ENCODE measurements at regions not wholly inside any gene's neighbourhood (a gene's known extent, or its start where the extent isn't known, plus 50 kb on each side); places are given as distances from the start of the nearest gene placed in this dataset.
"Not testable (repeated sequence)": the region's sequence is repeated elsewhere in the genome, so short reads cannot be mapped to it uniquely, and the experiment has no call there.

DNA sequence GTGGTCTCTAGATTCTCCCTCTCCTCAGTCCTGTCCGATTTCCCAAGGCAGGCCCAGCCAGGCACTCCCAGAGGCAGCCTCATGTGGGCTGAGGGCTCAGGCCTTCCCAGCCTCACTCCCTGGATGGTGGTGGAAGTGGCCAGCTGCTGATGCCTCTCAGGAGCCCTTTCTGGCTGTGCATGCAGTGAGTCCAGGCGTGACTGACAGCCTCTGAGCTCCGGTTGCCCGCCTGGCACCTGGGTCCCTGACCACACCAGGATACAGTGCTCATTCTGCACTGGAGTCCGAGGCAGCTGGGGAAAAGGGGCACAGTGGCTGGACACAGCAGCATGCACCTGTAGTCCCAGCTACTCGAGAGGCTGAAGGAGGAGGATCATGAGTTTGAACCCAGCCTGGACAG, 132.6 kb downstream of the CUL2 start:
- no peak overlapping the region for H3K4me3 Mint-ChIP-seq

GRCh38 chr10:34956756-34957155, 133.4 kb downstream of the CUL2 start:
- no peak overlapping the region for H3K27ac Mint-ChIP-seq
- H3K4me3 Mint-ChIP-seq: no peak overlapping the region
- no peaks in the 10 kb centered on the region for H3K4me1 Mint-ChIP-seq
- no peak for DNase-seq
- no peaks in the 10 kb centered on the region for H3K27me3 Mint-ChIP-seq
- no peaks in the 10 kb centered on the region for H3K36me3 Mint-ChIP-seq
- peaks cover 1% of the 10 kb centered on the region for H3K9me3 Mint-ChIP-seq

More for the DNA sequence above, 132.6 kb downstream of the CUL2 start:
- Mint-ChIP-seq H3K4me1 (no peaks in the 10 kb centered on the region), H3K27ac (no peak overlapping the region), H3K27me3 (no peaks in the 10 kb centered on the region), H3K36me3 (no peaks in the 10 kb centered on the region), H3K9me3 (no peaks in the 10 kb centered on the region)
- no peak for DNase-seq

DNA sequence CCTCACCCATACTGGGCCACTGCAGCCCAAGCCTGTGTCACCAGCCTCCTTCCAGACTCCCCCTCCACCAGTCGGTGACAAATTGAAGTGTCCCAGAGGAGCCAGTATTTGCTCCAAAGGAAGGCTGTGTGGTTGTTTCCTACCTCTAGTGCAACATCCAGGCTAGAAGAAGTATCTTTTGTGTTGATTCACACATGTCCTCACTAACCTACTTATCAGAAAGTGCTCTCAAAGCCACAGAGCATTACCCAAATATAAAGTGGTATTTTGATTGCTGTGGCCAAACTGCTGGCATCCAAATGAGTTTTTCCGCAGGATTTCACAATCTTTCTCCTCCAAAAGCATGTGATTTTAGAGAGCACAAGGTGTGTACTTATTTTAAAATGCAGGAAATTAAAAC, 134.8 kb downstream of the CUL2 start:
- Mint-ChIP-seq H3K4me3 (no peak overlapping the region), H3K9me3 (peaks cover 1% of the 10 kb centered on the region), H3K4me1 (no peaks in the 10 kb centered on the region), H3K27ac (no peak overlapping the region), H3K36me3 (no peaks in the 10 kb centered on the region), H3K27me3 (no peaks in the 10 kb centered on the region)
- no peak for DNase-seq

GRCh38 chr10:34954142-34954541, 136.0 kb downstream of the CUL2 start:
- DNase-seq: no peak
- H3K9me3 Mint-ChIP-seq: peaks cover 1% of the 10 kb centered on the region
- no peaks in the 10 kb centered on the region for H3K36me3 Mint-ChIP-seq
- H3K27ac Mint-ChIP-seq: no peak overlapping the region
- no peak overlapping the region for H3K4me3 Mint-ChIP-seq
- no peaks in the 10 kb centered on the region for H3K27me3 Mint-ChIP-seq
- no peaks in the 10 kb centered on the region for H3K4me1 Mint-ChIP-seq

- not testable (repeated sequence) for H3K9me3 Mint-ChIP-seq, H3K27ac Mint-ChIP-seq, H3K36me3 Mint-ChIP-seq, H3K4me3 Mint-ChIP-seq, H3K27me3 Mint-ChIP-seq, H3K4me1 Mint-ChIP-seq
- peak; percentile 30 for DNase-seq
Observed at GRCh38 chr10:34951263-34951887, 136.3 kb upstream of the PARD3 start.

GRCh38 chr10:34945951-34946522, 130.9 kb upstream of the PARD3 start:
- H3K27ac Mint-ChIP-seq, H3K36me3 Mint-ChIP-seq, H3K9me3 Mint-ChIP-seq, H3K4me3 Mint-ChIP-seq, H3K4me1 Mint-ChIP-seq, DNase-seq, H3K27me3 Mint-ChIP-seq: not testable (repeated sequence)

- H3K4me1 Mint-ChIP-seq: no peaks in the 10 kb centered on the region
- H3K27ac Mint-ChIP-seq: no peak overlapping the region
- no peaks in the 10 kb centered on the region for H3K36me3 Mint-ChIP-seq
- no peaks in the 10 kb centered on the region for H3K9me3 Mint-ChIP-seq
- H3K27me3 Mint-ChIP-seq: peaks cover 13% of the 10 kb centered on the region
- no peak overlapping the region for H3K4me3 Mint-ChIP-seq
- no peak for DNase-seq
Observed at GRCh38 chr10:34941471-34942357, 126.6 kb upstream of the PARD3 start.

DNA sequence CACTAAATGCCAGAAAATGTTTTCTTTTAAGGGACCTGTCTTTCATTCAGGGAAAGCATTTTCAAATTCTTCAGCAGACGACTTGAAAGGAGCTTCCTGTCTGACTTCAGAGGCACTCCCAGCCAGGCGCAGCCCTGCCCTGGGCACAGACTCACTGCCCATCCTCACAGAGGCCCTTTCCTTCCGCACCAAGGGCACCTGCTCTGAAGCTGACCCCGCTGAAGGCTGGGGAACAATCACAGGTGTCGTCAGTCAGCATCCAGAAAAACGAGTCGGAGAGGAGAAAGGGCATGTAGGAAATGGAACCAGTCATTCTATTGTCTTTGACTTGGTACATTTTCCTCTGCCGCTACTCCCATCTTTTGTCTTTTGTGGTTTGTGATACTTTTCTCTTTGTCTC, 125.3 kb upstream of the PARD3 start:
- no peak for DNase-seq
- Mint-ChIP-seq H3K4me3 (no peak overlapping the region), H3K27me3 (peaks cover 13% of the 10 kb centered on the region)

GRCh38 chr10:34938399-34938670, 123.2 kb upstream of the PARD3 start:
- Mint-ChIP-seq H3K36me3 (no peaks in the 10 kb centered on the region), H3K4me1 (no peaks in the 10 kb centered on the region), H3K27ac (no peak overlapping the region), H3K27me3 (peaks cover 12% of the 10 kb centered on the region), H3K9me3 (no peaks in the 10 kb centered on the region), H3K4me3 (no peak overlapping the region)
- DNase-seq: no peak

More for the DNA sequence above, 125.3 kb upstream of the PARD3 start:
- no peaks in the 10 kb centered on the region for H3K9me3 Mint-ChIP-seq
- no peaks in the 10 kb centered on the region for H3K36me3 Mint-ChIP-seq
- H3K4me1 Mint-ChIP-seq: no peaks in the 10 kb centered on the region
- H3K27ac Mint-ChIP-seq: no peak overlapping the region

GRCh38 chr10:34937643-34938398, 122.7 kb upstream of the PARD3 start:
- not testable (repeated sequence) for H3K4me3 Mint-ChIP-seq, H3K9me3 Mint-ChIP-seq, H3K27ac Mint-ChIP-seq, H3K36me3 Mint-ChIP-seq, DNase-seq, H3K4me1 Mint-ChIP-seq, H3K27me3 Mint-ChIP-seq

- Mint-ChIP-seq H3K4me1 (no peaks in the 10 kb centered on the region), H3K27ac (no peak overlapping the region), H3K9me3 (no peaks in the 10 kb centered on the region), H3K4me3 (no peak overlapping the region), H3K36me3 (no peaks in the 10 kb centered on the region), H3K27me3 (peaks cover 8% of the 10 kb centered on the region)
- no peak for DNase-seq
Observed at GRCh38 chr10:34936061-34936460, 121.0 kb upstream of the PARD3 start.

DNA sequence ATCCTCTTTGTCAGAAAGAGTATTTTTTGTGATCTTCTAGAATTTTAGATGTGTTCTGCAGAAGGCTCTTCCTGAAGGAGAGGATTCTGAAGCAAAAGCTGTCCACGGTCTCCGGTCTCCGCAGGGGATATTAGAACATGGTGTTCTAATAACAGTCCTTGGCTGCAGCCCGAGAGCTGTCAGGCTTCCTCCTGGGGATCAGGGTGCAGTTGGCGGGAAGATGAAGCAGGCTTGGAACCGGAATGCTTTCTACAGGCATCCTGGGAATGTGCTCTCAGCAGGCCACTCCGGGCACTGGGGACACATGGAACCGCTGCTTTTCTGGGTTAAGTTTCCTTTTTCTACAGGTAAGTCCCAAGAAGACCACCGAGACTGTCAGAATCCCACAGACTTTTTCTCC, 118.6 kb upstream of the PARD3 start:
- Mint-ChIP-seq H3K27me3 (peaks cover 8% of the 10 kb centered on the region), H3K36me3 (no peaks in the 10 kb centered on the region), H3K4me3 (no peak overlapping the region), H3K27ac (no peak overlapping the region), H3K9me3 (no peaks in the 10 kb centered on the region), H3K4me1 (no peaks in the 10 kb centered on the region)
- DNase-seq: no peak

DNA sequence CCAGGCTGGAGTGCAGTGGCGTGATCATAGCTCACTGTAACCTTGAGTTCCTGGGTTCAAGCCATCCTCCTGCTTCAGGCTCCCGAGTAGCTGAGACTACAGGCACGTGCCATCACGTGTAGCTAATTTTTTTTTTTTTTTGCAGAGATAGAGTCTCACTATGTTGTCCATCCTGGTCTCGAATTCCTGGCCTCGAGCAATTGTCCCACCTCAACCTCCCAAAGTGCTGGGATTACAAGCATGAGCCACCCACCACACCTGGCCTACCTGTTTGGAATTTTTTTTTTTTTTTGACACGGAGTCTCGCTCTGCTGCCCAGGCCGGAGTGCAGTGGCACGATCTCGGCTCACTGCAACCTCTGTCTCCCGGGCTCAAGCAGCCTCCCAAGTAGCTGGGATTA, 117.1 kb upstream of the PARD3 start:
- Mint-ChIP-seq H3K4me1 (no peaks in the 10 kb centered on the region), H3K27ac (no peak overlapping the region), H3K4me3 (no peak overlapping the region)

DNA sequence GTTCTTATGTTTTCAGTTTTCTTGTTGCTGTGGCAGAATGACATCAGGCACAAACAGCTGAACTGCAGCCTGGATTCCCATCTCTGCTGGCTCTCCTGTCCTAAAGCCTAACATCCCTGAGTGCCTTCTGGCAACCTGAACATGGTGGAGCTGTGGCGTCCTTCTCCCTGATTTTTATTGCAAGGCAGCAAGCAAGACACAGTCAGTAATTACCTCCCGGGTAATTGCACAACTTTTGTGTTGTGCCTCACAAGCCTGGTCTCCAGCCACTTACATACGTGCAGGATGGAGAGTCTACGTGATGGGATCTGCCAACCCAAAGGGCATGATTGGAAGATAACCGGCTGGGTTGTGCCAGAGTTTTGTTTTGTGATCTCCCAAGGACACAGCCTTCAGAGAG, 116.1 kb upstream of the PARD3 start:
- H3K27ac Mint-ChIP-seq: no peak overlapping the region
- peaks cover 1% of the 10 kb centered on the region for H3K9me3 Mint-ChIP-seq
- no peak overlapping the region for H3K4me3 Mint-ChIP-seq
- DNase-seq: no peak
- no peaks in the 10 kb centered on the region for H3K4me1 Mint-ChIP-seq
- no peaks in the 10 kb centered on the region for H3K27me3 Mint-ChIP-seq
- H3K36me3 Mint-ChIP-seq: no peaks in the 10 kb centered on the region

More for the DNA sequence above, 117.1 kb upstream of the PARD3 start:
- Mint-ChIP-seq H3K27me3 (no peaks in the 10 kb centered on the region), H3K9me3 (no peaks in the 10 kb centered on the region), H3K36me3 (no peaks in the 10 kb centered on the region)
- no peak for DNase-seq

- peaks cover 14% of the 10 kb centered on the region for H3K9me3 Mint-ChIP-seq
- H3K4me1 Mint-ChIP-seq: no peaks in the 10 kb centered on the region
- no peaks in the 10 kb centered on the region for H3K36me3 Mint-ChIP-seq
- H3K27me3 Mint-ChIP-seq: peaks cover 6% of the 10 kb centered on the region
- H3K27ac Mint-ChIP-seq: no peak overlapping the region
- no peak for DNase-seq
- no peak overlapping the region for H3K4me3 Mint-ChIP-seq
Observed at GRCh38 chr10:34922138-34922537, 107.0 kb upstream of the PARD3 start.
